ENCODE measurements at regions not wholly inside any gene's neighbourhood (a gene's known extent, or its start where the extent isn't known, plus 50 kb on each side); places are given as distances from the start of the nearest gene placed in this dataset.

- POLR2A ChIA-PET, result no interaction called here
- CTCF ChIA-PET, result no interaction called here
- Histone ChIP-seq H3K4me3 (ENCODE audit: low read depth, low read length) (no peak overlapping the region), H3K27me3 (ENCODE audit: control insufficient read depth, insufficient read depth, low read length) (peaks cover 13% of the 10 kb centered on the region), H3K27ac (ENCODE audit: low read depth, low read length) (no peak overlapping the region), H3K9me3 (ENCODE audit: control insufficient read depth, insufficient read depth, low read length) (no peaks in the 10 kb centered on the region; the same call in 1 of the 2 replicates)
- no peak for DNase-seq (ENCODE audit: low read depth, low spot score)
- TF ChIP-seq CTCF (IDR thresholded peaks at IDR 0.05; ENCODE audit: low read depth, low read length), result no peak
Measured at GRCh38 chr14:101634202-101634849, 73.0 kb downstream of the DIO3 start.

GRCh38 chr14:101634850-101635748 lies 73.8 kb downstream of the DIO3 start:
- Histone ChIP-seq H3K9me3 (ENCODE audit: control insufficient read depth, insufficient read depth, low read length) (no peaks in the 10 kb centered on the region; the same call in 1 of the 2 replicates), H3K4me3 (ENCODE audit: low read depth, low read length) (no peak overlapping the region), H3K27me3 (ENCODE audit: control insufficient read depth, insufficient read depth, low read length) (peaks cover 15% of the 10 kb centered on the region), H3K27ac (ENCODE audit: low read depth, low read length) (no peak overlapping the region)
- no peak for TF ChIP-seq CTCF (IDR thresholded peaks at IDR 0.05; ENCODE audit: low read depth, low read length)
- DNase-seq (ENCODE audit: low read depth, low spot score), result no peak
- POLR2A ChIA-PET, result no interaction called here
- CTCF ChIA-PET, result no interaction called here

GRCh38 chr14:101635749-101636560 lies 74.7 kb downstream of the DIO3 start:
- Histone ChIP-seq H3K27ac (ENCODE audit: low read depth, low read length) (no peak overlapping the region), H3K4me3 (ENCODE audit: low read depth, low read length) (no peak overlapping the region), H3K9me3 (ENCODE audit: control insufficient read depth, insufficient read depth, low read length) (no peaks in the 10 kb centered on the region; the same call in 1 of the 2 replicates), H3K27me3 (ENCODE audit: control insufficient read depth, insufficient read depth, low read length) (peaks cover 12% of the 10 kb centered on the region)
- no peak for TF ChIP-seq CTCF (IDR thresholded peaks at IDR 0.05; ENCODE audit: low read depth, low read length)
- CTCF ChIA-PET, result no interaction called here
- POLR2A ChIA-PET, result no interaction called here
- DNase-seq (ENCODE audit: low read depth, low spot score), result no peak

GRCh38 chr14:101639241-101639833 lies 78.0 kb downstream of the DIO3 start:
- no peak for DNase-seq (ENCODE audit: low read depth, low spot score)
- Histone ChIP-seq H3K4me3 (ENCODE audit: low read depth, low read length) (no peak overlapping the region), H3K27me3 (ENCODE audit: control insufficient read depth, insufficient read depth, low read length) (peaks cover 6% of the 10 kb centered on the region), H3K9me3 (ENCODE audit: control insufficient read depth, insufficient read depth, low read length) (no peaks in the 10 kb centered on the region; the same call in 1 of the 2 replicates), H3K27ac (ENCODE audit: low read depth, low read length) (no peak overlapping the region)
- ChIA-PET POLR2A (no interaction called here), CTCF (interaction anchor here (0.6 kb wide), 1 partner anchor 12 kb away, joined by 3 read pairs; no protein-coding TSS in a partner anchor)
- TF ChIP-seq CTCF (IDR thresholded peaks at IDR 0.05; ENCODE audit: low read depth, low read length), result no peak
